HL-60/S4 treated with phorbol 12-myristate 13-acetate at 8.2 ng/mL for 4 days and 3 days (cell line): ENCODE measurements at regions not wholly inside any gene's neighbourhood (a gene's known extent, or its start where the extent isn't known, plus 50 kb on each side); places are given as distances from the start of the nearest gene placed in this dataset.
"Not testable (repeated sequence)": the region's sequence is repeated elsewhere in the genome, so short reads cannot be mapped to it uniquely, and the experiment has no call there.

Experiments used
- in situ Hi-C: fragments of 300-500 bp; cut with MboI; formaldehyde crosslinking; loops from 2 replicates; pipeline ENCODE4 v1.15.0; 2022; ENCODE audit warnings: low sequenced_read_pairs

DNA sequence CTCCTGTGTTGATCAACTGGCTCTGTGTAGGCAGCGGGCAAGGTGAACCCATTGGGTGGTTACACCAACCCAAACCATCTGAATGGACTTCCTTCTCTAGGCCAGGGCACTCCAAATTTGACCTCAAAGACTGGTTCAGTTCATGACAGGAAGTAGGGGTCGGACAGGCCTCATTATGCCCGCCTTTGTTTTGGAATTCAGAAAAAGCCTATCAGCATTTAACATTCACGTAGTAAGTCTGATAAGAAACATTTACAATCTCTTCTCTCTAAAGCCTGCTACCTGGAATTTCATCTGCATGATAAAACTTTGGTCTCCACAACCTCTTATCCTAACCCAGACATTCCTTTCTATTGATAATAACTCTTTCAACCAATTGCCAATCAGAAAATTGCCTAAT is 97.1 kb upstream of the ETV3 start:
- in situ Hi-C loops, result no loop called here

DNA sequence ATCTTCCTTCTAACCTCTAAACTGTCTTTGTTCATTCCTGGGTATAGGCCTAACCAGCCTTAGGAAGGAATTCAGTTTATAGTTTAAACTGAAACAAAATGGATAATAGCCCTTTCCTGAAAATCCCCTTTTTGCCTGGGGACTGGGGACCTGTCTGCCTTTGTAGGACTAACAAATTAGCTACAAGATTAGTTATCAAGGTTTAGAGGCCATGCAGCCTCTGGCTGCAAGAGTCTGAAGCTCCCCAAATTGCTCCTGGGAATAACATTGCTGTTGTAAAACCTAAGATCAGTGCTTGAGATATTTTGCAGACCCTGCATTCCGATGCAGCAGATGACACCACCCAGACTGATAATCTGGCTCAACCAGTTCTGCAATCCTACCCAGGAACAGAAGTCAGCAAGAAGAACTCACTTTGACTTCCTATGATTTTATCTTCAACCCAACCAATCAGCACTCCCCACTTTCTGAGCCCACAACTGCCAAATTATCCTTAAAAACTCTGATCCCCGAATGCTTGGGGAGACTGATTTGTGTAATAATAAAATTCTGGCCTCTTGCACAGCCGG is 96.6 kb upstream of the ETV3 start:
- in situ Hi-C loops, result no loop called here

DNA sequence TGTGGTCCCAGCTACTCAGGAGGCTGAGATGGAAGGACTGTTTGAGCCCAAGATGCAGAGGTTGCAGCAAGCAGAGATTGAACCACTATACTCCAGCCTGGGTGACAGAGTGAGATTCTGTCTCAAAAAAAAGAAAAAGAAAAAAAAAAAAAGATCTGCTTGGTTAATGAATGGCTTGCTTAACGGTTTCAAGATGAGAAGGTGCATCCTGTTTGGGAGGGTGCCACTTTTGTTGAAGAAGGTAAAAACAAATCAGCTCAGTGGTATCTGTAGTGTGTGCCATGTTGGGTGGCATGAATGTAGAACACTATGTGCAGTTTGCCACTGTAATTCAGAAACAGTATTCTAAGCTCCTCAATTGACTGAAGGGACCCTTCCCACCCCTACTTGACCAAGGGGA is 94.9 kb upstream of the ETV3 start:
- in situ Hi-C loops, result no loop called here

DNA sequence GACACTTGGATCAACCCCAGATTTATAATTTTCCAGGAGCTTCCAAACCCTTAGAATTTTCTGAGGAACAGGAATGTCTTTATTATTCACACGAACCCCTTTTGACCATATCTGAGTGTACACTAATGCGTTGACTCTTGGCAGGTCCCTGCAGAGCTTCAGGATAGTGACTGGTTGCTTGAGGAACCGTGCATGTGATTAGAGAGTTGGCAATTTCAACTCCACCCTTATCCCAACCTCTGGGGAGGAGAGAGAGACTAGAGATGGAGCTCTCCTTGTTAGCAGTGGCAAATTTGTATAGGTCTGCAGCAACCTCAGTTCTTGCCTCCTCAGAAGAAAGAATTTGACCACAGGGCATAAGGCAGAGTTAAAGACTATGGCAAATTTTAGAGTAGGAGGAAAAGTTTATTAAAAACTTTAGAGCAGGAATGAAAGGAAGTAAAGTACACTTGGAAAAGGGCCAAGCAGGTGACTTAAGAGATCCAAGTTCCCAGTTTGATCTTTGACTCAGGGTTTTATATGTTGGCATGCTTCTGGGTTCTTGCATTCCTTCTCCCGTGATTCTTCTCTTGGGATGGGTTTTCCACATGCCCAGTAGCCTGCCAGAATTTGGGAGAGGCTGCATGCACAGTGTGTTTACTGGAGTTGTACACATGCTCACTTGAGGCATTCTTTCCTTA is 93.8 kb upstream of the ETV3 start:
- in situ Hi-C loops, result no loop called here

DNA sequence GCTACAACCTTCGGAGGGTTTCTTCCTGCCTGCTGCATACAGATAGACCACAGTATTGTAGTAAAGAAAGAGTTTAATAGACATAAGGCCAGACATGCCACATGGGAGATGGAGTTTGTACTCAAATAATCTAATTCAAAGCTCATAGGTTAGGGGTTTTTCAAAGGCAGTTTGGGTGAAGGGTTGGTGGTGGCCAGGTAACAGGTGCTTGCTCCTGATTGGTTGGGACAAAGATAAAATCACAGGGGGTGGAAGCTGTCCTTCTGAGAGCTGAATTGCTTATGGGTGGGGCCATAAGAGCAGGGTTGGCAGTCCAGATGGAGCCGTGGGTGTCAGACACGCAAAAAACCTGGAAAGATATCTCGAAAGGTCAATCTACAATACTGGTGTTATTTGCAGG is 92.3 kb upstream of the ETV3 start:
- in situ Hi-C loops, result no loop called here

DNA sequence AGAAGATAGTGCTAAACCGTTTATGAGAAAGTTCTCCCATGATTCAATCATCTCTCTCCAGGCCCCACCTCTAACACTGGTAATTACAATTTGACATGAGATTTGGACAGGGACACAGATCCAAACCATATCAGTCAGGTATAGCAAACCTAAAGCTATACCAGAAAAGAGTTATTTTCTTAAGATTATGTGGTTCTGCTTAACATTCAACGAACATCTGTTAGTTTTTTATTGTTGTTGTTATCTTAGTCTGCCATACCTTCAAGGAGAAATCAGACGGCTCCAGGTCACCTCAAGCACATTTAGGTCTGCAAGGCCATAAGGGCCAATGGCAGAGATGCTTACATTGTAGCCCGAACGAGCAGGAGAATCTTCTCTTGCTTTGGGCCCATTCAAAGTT is 89.5 kb upstream of the ETV3 start:
- in situ Hi-C loops, result no loop called here

DNA sequence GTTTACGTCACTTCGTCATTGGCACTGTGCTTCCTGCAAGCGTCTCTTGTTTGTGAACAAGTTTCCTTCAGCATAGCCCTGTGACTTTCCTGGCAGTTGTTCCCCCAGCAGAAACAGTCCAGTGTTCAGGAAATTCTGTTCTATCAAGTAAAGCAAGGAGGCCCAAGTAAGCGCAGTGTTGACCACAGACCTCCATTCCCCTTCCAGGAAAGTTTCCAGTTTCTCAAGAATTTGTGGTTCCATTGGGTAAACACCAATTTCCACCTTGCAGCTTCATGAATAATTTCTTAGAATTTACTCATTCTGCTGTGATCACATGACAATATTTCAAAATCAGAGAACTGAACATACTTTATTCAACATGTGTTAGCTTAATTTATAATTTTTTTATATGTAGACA is 88.5 kb upstream of the ETV3 start:
- in situ Hi-C loops, result no loop called here

DNA sequence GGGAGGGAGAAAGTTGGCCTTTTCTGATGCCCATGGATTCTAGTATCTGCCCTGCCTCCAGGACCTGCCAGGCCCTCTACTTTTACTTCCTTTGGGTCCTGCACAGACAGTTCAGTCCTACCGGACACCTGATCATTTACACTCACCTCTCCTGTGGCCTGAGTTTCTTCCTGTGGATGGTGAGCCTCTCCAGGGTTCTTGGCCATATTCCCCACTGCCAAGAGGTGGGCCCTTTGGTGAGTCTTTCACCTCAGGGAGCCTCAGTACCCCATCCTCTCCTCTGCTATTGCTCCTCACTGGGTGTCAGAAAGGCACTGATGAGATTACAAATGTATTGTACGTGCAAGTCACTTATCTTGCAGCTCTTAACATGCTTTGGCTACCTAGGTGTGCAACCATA is 81.4 kb upstream of the ETV3 start:
- in situ Hi-C loops, result no loop called here

DNA sequence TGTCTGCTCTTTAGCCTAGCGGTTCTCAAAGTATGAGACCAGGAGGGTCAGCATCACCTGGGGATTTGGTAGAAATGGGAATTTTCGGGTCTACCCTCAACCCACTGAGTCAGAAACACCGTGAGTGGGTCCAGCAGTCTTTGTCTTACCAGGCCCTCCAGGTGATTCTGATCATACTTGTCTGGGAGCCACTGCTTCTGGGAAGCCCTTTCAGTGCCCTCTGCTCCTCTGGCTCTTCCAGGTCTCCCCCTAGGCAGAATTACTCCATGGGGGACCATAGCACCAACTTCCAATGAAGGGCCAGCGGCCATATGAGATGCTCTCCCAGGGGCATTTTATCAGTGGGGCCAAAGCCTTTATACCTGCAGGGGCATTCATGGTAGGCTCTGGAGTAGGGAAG is 81.0 kb upstream of the ETV3 start:
- in situ Hi-C loops, result no loop called here

DNA sequence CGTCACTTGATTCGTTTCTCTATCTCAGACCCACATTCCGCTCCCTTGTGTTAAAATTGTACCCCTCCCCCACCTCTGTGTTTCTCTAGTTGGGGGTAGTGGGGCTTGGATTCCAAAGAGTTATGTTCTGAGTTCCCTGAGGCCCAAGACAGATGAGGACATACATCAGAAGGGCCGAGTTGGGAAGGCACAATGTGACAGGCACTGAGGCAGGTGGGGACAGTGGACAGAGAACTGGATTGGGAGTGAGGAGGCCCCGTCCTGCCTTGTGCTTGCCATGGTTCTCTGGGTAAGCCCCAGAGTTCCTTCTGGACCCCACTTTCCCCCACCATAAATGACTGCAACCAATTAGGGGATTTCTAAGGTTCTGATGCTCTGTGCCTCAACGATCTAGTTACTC is 80.5 kb upstream of the ETV3 start:
- in situ Hi-C loops, result no loop called here

DNA sequence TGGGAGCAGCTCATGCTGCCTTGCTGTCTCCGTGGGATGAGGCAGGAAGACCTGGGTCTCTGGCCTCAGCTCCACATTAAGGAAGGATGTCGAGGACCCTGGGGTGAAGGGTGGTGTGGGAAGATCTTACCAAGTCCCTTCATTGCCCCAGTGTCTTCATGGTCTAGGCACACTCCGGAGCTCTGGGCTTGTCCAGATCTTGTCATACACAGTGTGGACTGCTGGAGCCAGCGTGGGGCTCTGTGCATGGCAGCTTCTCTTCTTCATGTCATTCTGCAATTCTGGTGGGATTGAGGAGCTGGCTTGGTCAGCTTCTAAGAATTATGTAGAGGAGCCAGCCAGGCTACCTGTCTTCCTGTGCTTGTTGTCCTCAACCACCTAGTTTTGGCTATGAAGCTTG is 79.3 kb upstream of the ETV3 start:
- in situ Hi-C loops, result no loop called here

DNA sequence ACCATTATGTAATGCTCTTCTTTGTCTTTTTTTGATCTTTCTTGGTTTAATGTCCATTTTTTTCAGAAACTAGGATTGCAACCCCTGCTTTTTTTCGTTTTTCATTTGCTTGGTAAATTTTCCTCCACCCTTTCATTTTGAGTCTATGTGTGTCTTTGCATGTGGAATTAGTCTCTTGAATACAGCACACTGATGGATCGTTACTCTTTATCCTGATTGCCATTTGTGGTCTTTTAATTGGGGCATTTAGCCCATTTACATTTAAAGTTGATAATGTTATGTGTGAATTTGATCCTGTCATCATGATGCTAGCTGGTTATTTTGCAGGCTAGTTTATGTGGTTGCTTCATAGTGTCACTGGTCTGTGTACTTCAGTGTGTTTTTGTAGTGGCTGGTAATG is 75.6 kb upstream of the ETV3 start:
- in situ Hi-C loops, result no loop called here

DNA sequence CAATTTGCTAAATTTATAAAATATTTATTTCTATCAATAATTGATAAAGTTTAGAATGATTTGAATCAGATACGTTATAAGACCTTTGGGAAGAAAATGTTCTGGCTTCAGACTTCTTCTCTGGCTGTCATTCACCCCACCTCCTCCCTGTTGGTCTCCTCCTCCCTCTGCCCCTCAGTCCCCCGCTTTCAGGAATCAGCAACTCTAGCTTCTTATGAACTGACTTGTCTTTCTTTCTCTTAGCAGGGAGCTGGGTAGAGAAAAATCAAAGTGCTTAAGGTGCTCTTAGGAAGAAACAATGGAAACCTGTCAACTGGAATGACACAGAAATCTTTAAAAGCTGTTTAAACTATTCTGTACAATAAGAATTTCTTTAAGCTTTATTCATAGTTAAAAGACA is 71.3 kb upstream of the ETV3 start:
- in situ Hi-C loops, result no loop called here

DNA sequence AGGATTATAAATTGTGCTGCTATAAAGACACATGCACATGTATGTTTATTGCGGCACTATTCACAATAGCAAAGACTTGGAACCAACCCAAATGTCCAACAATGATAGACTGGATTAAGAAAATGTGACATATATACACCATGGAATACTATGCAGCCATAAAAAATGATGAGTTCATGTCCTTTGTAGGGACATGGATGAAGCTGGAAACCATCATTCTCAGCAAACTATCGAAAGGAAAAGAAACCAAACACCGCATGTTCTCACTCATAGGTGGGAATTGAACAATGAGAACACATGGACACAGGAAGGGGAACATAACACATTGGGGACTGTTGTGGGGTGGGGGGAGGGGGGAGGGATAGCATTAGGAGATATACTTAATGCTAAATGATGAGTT is 67.8 kb upstream of the ETV3 start:
- in situ Hi-C loops, result not testable (repeated sequence)

DNA sequence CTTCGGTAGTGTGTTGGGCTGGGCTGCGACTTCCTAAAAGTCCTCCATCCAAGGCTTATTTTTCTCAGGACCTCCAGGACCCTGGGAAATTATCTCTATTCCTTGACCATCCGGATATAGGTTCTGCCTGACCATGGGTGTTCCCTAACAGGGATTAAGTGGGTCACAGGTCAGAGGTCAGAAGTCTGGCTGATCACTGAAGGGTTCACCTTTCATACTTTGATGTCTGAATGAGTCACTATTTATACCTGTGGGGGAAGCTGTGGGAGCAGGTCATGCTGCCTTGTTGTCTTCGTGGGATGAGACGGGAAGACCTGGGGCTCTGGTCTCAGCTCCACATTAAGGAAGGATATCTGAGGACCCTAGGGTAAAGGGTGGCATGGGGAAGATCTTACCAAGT is 65.0 kb upstream of the ETV3 start:
- in situ Hi-C loops, result no loop called here

DNA sequence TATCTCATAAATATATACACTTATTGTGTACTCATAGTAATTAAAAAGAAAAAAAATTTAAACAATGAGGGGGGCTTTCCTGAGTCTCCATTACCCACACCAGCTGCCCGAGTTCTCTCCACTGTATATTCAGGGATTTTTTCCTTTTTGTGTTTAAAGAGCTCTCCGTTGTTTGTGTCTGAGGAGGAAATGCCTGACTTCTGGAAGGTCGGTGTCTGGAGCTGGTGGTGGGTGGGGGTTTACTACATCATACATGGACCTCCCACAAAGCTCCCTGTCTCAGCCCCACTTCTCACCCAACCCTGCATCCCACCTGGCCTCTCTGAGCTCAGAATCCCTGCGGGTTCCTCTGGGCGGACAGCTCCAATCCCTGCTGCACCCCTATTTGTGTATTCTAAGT is 64.1 kb upstream of the ETV3 start:
- in situ Hi-C loops, result no loop called here

DNA sequence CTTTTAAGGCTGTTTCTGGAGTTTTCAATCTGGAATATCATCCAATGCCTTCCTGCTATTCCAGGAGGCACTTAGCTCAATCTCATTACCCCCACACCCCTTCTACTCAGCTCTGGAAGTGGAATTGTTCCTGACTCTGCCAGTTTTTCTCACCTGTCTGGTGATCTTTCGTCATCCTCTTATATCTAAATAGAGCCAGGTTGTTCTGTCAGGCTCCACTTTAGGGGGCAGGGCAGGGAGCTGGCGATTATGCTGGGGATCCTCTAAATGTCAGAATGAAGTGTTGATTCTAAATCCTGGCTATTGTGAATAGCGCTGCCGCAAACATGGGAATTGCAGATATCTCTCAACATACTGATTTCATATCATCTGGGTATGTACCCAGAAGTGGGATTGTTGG is 63.6 kb upstream of the ETV3 start:
- in situ Hi-C loops, result no loop called here

DNA sequence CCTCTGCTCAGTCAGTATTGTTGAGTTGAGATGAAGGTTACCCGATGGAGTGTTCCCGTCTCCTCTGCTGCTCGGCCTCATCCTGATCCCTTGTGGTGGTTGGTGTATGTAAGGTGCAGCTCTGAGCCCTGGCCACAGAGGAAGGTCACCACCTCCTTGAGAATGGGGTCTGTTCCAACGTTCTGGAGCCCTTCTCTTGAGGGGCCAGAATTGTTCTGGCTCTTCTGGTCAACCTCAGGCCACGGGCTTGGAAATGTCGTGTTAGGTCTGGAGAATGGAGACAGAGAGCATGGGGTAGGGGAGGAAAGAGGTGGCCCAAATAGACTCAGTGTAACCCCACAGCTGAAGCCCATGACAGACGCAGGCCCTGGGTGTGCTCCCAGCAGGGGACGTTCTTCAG is 62.3 kb upstream of the ETV3 start:
- in situ Hi-C loops, result no loop called here

DNA sequence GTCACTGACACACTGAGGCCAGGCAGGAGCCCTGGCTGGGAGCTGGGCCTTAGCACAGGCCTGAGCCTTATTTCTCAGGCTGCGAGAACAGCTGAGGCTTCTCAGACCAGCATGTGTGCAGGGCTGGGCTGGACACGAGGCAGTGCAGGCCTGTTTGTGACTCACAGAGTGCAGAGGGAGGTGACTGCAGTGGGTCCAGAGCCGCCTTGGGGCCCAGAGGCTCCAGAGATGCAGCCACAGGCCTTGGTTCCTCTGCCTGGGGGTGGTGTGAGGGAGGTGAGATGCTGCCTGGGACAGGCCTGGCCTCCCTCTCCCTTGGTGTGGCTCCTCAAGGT is 61.2 kb upstream of the ETV3 start:
- in situ Hi-C loops, result loop anchor here (10.0 kb wide), 1 partner anchor 295 kb away; no protein-coding TSS in a partner anchor

DNA sequence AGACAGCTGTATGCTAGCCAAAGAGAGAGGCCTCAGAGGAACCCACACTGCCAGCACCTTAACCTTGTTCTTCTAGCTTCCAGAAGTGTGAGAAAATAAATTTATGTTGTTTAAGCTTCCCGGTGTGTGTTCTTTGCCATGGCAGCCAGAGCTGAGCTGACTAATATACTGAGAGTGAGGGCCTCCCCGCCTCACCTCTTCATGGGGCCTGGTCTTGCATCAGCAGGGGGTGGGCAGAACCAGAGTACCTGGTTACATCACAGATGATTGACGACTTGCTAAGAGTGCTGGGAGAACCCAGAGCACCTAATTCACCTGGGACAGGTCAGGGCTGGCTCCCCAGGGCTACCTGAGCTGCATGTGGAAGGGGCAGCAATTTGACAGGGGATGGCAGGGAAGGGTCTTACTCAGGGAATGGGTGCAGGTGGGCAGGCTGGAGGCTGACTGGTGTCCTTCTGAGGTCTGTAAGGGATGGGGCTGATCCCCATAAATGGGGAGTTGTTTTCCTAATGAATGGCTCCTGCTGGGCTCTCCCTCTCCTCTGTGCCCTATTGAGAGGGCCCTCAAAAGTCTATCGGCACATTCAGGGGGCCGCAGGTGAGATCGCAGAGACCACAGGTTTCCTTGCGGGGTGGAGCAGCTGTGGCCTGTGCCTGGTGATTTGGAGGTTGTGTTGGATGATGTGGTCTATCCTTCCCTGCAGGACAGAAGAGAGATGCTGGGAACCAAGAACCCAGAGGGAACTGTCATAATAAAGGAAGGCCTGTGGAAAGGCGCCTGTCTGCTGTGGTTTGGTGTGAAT is 60.6 kb upstream of the ETV3 start:
- in situ Hi-C loops, result loop anchor here (10.0 kb wide), 1 partner anchor 296 kb away; no protein-coding TSS in a partner anchor

DNA sequence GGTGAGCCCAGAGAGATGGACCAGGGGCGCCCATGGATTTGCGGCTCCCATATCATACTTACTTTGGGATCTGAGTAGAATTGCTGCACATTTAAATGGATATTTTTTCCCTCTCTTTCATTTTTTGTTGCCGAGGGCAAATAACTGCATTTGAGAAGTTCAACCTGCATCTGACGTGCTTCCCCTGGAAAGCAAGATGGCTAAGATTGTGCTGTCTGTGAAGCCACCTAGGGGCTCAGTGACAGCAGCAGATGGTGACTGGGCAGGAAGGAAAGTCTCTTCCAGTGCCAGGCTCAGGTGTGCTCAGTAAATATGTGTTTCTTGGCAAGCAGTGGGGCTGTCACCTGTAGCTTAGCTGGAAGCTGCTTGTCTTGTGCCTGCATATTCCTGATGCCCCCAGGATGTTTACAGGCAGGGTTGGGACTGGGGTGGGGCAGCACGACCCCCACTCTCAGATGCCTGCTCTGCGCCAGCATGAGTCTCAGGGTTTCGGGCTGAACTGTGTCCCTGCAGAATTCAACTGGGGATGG is 59.8 kb upstream of the ETV3 start:
- in situ Hi-C loops, result loop anchor here (10.0 kb wide), 1 partner anchor 297 kb away; no protein-coding TSS in a partner anchor
